ENCODE measurements at regions not wholly inside any gene's neighbourhood (a gene's known extent, or its start where the extent isn't known, plus 50 kb on each side); places are given as distances from the start of the nearest gene placed in this dataset.

GRCh38 chr2:105595536-105595935, 149.2 kb upstream of the NCK2 start:
- DNase-seq (ENCODE audit: low read depth) = no peak

- DNase-seq (ENCODE audit: low read depth) = no peak
These were observed 151.3 kb upstream of the NCK2 start for GRCh38 chr2:105593221-105593967.

GRCh38 chr2:105592288-105592687, 152.4 kb upstream of the NCK2 start:
- no peak for DNase-seq (ENCODE audit: low read depth)

DNA sequence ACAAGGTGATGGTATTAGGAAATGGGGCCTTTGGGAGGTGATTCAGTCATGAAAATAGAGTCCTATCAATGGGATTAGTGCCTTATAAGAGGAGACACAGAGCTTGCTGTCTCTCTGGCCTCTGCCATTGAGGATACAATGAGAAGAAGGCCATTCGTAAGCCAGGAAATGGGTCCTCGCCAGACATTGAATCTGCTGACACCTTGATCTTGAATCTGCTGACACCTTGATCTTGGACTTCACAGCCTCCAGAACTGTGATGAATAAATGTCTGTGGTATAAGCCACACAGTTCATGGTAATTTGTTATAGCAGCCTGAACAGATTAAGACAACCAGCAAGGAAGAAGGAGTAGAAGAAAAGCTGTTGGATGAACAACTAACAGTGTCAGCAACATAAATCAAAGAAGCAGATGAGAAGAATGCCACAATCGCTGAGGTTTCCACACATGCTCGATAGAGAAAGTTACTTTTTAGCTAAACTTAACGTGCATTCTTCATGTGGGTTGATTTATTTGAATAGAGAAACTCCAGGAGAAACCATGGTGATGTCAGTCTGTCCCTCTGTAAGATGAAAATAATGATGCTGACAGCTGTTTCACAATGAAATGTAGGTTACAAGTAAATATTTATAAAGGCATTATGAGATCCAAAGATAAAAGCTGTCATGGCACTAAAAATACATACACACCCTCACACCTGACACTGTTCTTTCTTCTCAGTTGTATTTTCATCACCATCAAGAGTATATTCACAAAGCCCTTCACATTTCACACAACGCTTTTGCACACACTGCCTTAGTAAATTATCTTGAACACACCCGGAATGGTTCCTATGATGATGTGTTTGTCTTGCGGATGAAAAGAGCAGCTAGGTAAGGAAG, 153.7 kb upstream of the NCK2 start:
- no peak for DNase-seq (ENCODE audit: low read depth)

DNA sequence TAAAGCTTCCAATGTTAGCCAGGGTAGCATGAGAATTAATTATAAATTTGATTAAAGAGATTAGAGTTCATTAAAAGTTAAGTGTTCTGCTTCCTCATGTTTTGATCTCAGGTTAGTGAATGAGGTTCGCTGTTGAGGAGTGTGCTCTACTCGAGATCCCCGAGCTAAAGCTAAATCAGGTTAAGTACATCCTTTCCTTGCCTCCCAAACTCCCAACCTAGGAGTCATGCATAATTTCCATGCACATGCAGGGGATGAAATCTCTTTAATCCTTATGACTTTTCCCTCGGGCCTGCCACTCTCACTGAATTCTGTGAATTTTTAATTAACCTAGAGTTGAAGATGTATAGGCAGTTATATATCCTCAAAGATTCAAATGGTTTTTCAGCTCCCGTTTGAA, 156.1 kb upstream of the NCK2 start:
- no peak for DNase-seq (ENCODE audit: low read depth)

- no peak for DNase-seq (ENCODE audit: low read depth)
These were observed 157.1 kb upstream of the NCK2 start for GRCh38 chr2:105587637-105588036.

GRCh38 chr2:105584435-105585010, 160.2 kb upstream of the NCK2 start:
- DNase-seq (ENCODE audit: low read depth) = no peak

GRCh38 chr2:105582952-105583660, 161.6 kb upstream of the NCK2 start:
- no peak for DNase-seq (ENCODE audit: low read depth)

- DNase-seq (ENCODE audit: low read depth) = no peak
These were observed 163.2 kb upstream of the NCK2 start for GRCh38 chr2:105581555-105581944.

DNA sequence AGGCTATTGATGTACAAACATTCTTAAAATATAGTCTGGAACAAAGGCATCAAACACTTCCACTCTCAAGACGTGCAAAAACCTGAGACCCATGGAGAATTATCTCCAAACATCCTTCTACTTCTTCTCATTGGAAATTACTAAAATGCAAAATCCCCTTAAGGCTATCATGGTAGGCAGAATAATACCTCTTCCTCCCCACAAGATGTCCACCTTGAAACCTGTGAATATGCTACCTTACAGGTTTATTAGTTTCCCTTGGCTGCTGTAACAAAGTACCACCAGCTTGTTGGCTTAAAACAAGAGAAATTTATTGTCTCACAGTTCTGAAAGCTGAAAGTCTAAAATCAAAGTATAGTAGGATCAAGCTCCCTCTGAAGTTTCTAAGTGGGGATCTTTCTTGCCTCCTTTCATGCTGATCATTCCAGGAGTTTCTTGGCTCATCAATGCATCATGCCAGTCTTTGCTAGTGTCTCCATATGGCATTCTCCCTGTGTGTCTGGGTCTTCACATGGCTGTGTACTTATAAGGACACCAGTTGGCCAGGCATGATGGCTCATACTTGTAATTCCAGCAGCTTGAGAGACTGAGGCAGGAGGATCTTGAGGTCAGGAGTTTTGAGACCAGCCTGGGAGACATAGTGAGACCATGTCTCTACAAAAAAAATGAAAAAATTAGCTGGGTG, 163.7 kb upstream of the NCK2 start:
- DNase-seq (ENCODE audit: low read depth) = no peak

DNA sequence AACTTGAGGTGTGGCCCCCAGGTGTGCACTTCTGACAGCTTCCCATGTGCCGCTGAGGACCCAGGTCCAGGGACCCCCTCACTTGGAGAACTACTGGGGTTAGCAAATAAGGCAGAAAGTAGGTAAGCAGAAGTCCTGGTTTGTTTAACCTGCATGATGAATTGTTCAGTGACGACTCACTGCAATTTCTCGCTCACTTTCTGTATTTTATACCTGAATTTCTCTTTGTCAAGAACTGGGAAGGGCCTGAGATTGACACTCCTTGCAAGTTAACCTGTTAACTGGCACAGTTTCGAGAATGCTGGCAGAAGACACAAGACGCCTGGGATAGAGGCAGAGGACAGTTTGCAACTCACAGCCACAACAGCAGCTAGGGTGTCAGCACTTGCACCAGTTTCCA, 164.5 kb upstream of the NCK2 start:
- no peak for DNase-seq (ENCODE audit: low read depth)

DNA sequence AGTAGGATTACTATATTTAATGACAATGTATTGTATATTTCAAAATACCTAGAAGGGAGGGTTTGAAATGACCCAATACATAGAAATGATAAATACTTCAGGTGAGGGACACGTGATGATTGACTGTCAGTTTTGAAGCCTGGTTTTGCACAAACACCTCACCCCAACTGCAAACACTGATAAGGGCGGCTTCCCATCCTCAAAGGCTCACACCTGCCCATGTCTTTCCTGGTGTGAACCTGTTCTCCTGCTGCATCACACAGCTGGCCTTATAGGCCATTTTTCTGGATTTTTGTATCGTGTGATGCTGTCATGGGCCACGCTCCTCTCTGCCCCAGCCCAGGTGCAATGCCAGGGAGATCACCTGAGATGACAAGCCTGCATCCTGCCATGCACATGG, 166.5 kb upstream of the NCK2 start:
- no peak for DNase-seq (ENCODE audit: low read depth)

DNA sequence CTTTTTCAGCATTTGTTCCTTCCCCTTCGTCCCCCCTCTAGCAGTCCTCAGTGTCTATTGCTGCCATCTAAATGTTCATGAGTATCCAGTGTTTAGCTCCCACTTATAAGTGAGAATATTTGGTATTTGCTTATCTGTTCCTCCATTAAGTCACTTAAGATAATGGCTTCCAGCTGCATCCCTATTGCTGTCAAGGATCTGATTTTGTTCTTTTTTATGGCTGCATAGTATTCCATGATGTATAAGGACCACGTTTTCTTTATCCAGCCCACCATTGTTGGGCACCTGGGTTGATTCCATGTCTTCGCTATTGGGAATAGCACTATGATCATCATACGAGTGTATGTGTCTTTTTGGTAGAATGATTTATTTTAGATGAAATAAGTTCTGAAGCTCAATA, 166.9 kb upstream of the NCK2 start:
- no peak for DNase-seq (ENCODE audit: low read depth)

DNA sequence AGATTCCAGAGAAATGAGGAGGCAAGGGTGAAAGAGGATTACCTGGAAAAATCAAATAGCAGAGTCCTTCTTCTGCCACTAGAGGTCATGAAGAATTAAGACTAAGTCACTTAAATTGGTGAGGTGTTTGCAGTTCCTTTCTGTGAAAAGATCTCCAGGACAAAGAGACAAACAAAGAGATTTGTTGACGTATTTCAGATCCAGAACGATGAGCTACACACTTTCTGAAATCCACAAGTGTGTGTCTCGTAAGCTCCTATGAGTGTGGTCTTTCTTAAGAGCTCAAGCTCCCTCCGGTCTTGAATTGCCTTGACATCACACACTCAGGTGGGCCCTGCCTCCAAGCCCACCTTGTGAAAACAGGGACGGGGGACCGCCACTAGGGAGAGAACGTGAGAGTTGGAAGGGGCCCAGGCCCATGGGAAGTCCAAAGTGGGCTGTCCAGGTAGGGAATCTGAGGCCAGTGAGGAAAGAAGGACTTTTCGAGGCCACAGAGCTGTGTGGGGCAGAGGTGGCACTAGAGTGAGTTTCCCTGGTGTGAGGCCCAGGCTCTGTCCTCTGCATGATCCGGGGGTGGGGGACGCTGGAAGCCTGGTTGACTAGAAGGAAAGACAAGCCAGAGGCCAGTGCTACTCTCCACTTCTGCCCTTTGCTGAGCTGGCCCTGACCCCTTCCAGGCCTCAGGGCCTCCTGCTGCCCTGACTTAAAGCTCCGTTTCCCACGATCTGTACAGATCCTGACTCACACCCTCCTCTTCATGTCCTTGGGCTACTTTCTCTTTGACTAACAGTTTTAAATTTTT, 168.1 kb upstream of the NCK2 start:
- DNase-seq (ENCODE audit: low read depth) = no peak

GRCh38 chr2:105576050-105576439, 168.7 kb upstream of the NCK2 start:
- DNase-seq (ENCODE audit: low read depth) = no peak

DNA sequence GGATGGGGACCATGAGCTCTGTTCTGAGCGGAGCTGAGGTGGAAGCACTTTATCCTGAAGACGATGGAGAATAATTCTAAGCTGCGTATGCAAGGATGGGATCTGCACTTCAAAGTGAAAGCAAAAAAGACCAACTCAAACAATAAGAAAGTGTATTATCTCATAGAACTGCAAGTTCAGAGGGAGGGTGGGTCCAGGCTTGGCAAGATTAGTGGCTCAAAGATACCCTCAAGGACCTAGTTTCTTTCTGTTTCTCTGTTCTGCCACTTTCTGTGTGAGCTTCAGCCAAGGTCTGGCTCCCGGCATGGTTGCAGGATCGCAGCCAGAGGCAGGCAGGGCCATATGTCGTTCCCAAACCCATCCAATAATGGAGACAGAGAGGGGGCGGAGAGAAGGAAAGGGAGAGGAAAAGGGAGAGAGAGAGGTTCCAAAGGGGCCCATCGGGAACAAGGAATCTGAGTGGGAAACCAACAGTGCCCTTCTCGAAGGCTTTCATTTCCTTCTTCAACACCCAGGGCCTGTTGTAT, 169.2 kb upstream of the NCK2 start:
- no peak for DNase-seq (ENCODE audit: low read depth)

GRCh38 chr2:105574796-105575344, 169.8 kb upstream of the NCK2 start:
- DNase-seq (ENCODE audit: low read depth) = no peak

GRCh38 chr2:105573910-105574655, 170.6 kb upstream of the NCK2 start:
- DNase-seq (ENCODE audit: low read depth) = no peak

DNA sequence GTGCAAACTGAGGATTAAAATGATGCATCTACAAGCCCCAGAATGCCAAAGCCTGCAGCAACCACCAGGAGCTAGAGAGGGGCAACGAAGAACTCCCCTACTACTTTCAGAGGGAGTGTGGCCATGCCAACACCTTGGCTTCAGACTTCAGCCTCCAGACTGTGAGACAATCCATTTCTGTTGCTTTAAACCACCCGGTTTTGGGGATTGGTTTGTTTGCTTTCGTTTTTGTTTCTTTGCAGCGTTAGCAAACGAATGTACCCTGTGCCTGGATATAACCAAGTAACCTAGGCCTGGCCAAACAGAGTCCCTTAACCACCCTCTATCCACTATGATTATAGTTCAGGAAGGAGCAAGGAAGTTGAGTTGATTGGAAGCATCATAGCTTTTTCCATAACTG, 171.2 kb upstream of the NCK2 start:
- no peak for DNase-seq (ENCODE audit: low read depth)

Measured in T follicular helper cell (primary cell).